K562 (cell line): ENCODE measurements at regions not wholly inside any gene's neighbourhood (a gene's known extent, or its start where the extent isn't known, plus 50 kb on each side); places are given as distances from the start of the nearest gene placed in this dataset.

Experiments used
- ATAC-seq: fragments of 200-7000 bp; cut with Tn5 transposase; 3 replicates; pipeline ENCODE4 v1.9.1; 2020; ENCODE audit warnings: moderate library complexity
- BruUV-seq: library from RNA; stranded (reverse); fragments of 400-500 nt; replicated peaks from 2 replicates; lab custom pipeline; 2021; lab: Mats Ljungman, UMichigan
- CTCF ChIA-PET: fragments of 300-600 bp; formaldehyde crosslinking; extraction: SDS; loops from one replicate; lab custom pipeline; 2021; ENCODE audit warnings: low intra/inter-chr PET ratio; lab: Yijun Ruan, JAX
- POLR2A ChIA-PET: fragments of 300-600, 350-650 bp; sonication (Branson Sonifier 250); formaldehyde crosslinking; extraction: SDS; loops from one replicate; lab custom pipeline; 2021; ENCODE audit warnings: antibody characterized with exemption, inconsistent platforms; lab: Yijun Ruan, JAX
- DNase-seq, 4 experiments: peaks; one replicate each; pipeline versions ENCODE4 v3.0.0 to v3.0.0-alpha.2; 2011 to 2018; ENCODE audit warnings: low spot score in 3 of 4, mixed read lengths in 3 of 4; ENCODE audit errors: extremely low read depth in 1 of 4
- FAIRE-seq: peaks from 2 replicates; lab custom pipeline; 2011; peaks lifted over from hg19 to GRCh38; lab: Jason Lieb, UNC
- H2AFZ ChIP-seq: 2 replicates; pipeline ENCODE4 v1.6.0; 2011; ENCODE audit warnings: low read depth, low read length, control low read depth, inconsistent platforms
- H3K27ac ChIP-seq: fragments of 200-600 bp; 3 replicates; pipeline ENCODE4 v1.8.0; 2011; ENCODE audit warnings: low read depth, mild to moderate bottlenecking, control low read depth, inconsistent platforms, low read length, moderate library complexity, mixed read lengths; ENCODE audit errors: extremely low read depth
- H3K27me3 ChIP-seq, 2 experiments: fragments of 300-600 bp in 1 of 2; 2 replicates in 1 of 2; 3 replicates in 1 of 2; pipeline versions ENCODE4 v1.6.0 to v1.8.0; 2011; ENCODE audit warnings: inconsistent platforms in 2 of 2, low read length in 2 of 2, mild to moderate bottlenecking in 1 of 2, mixed read lengths in 1 of 2, moderate library complexity in 1 of 2; ENCODE audit not compliant: control insufficient read depth in 2 of 2, insufficient read depth in 2 of 2
- H3K36me3 ChIP-seq: fragments of 300-600 bp; 3 replicates; pipeline ENCODE4 v1.8.0; 2011; ENCODE audit warnings: mild to moderate bottlenecking, low read length, inconsistent platforms; ENCODE audit not compliant: control insufficient read depth, insufficient read depth
- H3K4me1 ChIP-seq, 2 experiments: fragments of 200-600 bp in 1 of 2; replicated peaks in 1 of 2; 2 replicates in 1 of 2; 3 replicates in 1 of 2; pipeline versions ENCODE4 v1.5.1 to v1.8.0; 2011; ENCODE audit warnings: inconsistent platforms in 2 of 2, low read length in 2 of 2, mild to moderate bottlenecking in 1 of 2, mixed read lengths in 1 of 2, moderate library complexity in 1 of 2; ENCODE audit not compliant: control insufficient read depth in 2 of 2, insufficient read depth in 2 of 2
- H3K4me2 ChIP-seq: 2 replicates; pipeline ENCODE4 v1.6.1; 2011; ENCODE audit warnings: low read length, control low read depth, inconsistent platforms, mixed read lengths; ENCODE audit not compliant: insufficient read depth
- H3K4me3 ChIP-seq: fragments of 200-600 bp; sonication (generic), shearing (Covaris generic); 2 replicates; pipeline ENCODE4 v1.5.1; 2016; ENCODE audit warnings: control low read depth, inconsistent platforms
- H3K79me2 ChIP-seq: fragments of 200-600 bp; 3 replicates; pipeline ENCODE4 v1.8.0; 2011; ENCODE audit warnings: low read length, inconsistent platforms; ENCODE audit not compliant: control insufficient read depth, insufficient read depth
- H3K9ac ChIP-seq, 2 experiments: 2 replicates each; pipeline versions ENCODE4 v1.6.0 to v1.6.1; 2011; ENCODE audit warnings: low read depth in 2 of 2, low read length in 2 of 2, control low read depth in 1 of 2, inconsistent platforms in 1 of 2, mild to moderate bottlenecking in 1 of 2, mixed read lengths in 1 of 2; ENCODE audit not compliant: insufficient read depth in 1 of 2
- H3K9me1 ChIP-seq: one replicate; pipeline ENCODE4 v1.6.0; 2011; ENCODE audit warnings: inconsistent platforms, mild to moderate bottlenecking, low read length, moderate library complexity; ENCODE audit not compliant: control insufficient read depth, insufficient read depth
- H3K9me3 ChIP-seq: replicated peaks from 2 replicates; pipeline ENCODE4 v1.5.1; 2011; ENCODE audit warnings: low read depth, low read length, inconsistent platforms; ENCODE audit not compliant: control insufficient read depth, insufficient read depth
- H4K20me1 ChIP-seq: replicated peaks from 2 replicates; pipeline ENCODE4 v1.6.1; 2011; ENCODE audit warnings: low read length, inconsistent platforms, mixed read lengths; ENCODE audit not compliant: control insufficient read depth, insufficient read depth
- ASH1L ChIP-seq: fragments of 450-650 bp; IDR thresholded peaks from 2 replicates; pipeline ENCODE4 v1.6.1; 2018; ENCODE audit warnings: borderline replicate concordance, mild to moderate bottlenecking, low read depth; ENCODE audit not compliant: partially characterized antibody
- BRF1 ChIP-seq: IDR thresholded peaks from 3 replicates; pipeline ENCODE4 v1.6.1; 2011; ENCODE audit warnings: borderline replicate concordance, mild to moderate bottlenecking; ENCODE audit not compliant: insufficient read length; ENCODE audit errors: extremely low read depth
- ZBTB7A ChIP-seq: IDR thresholded peaks from 2 replicates; pipeline ENCODE4 v1.6.1; 2011; ENCODE audit warnings: low read depth, mild to moderate bottlenecking, low read length, moderate library complexity, borderline replicate concordance; ENCODE audit not compliant: control insufficient read depth
- WGBS: fragments of 100-300 bp; shearing (Covaris generic); methylation state at CpG from one replicate; pipeline ENCODE4 v1.1.6; 2016; ENCODE audit warnings: low coverage, mixed read lengths; ENCODE audit not compliant: insufficient coverage; ENCODE audit errors: missing lambda C conversion rate; 5-methylcytosine and 5-hydroxymethylcytosine counted together
- in situ Hi-C: fragments of 300-500 bp; cut with MboI; formaldehyde crosslinking; loops from 4 replicates; pipeline ENCODE4 v1.15.0; 2018; ENCODE audit warnings: inconsistent platforms, mixed read lengths
- intact Hi-C: fragments of 100-400 bp; cut with micrococcal nuclease; formaldehyde crosslinking; loops from 2 replicates; pipeline ENCODE4 v1.14.2; 2022
- TF ChIP-seq, protein P1 (sequence below): fragments of 450-650 bp; IDR thresholded peaks from 2 replicates; pipeline ENCODE4 v1.6.1; 2014; ENCODE audit warnings: low read depth, mild to moderate bottlenecking, moderate library complexity, borderline replicate concordance
- TF ChIP-seq, protein P2 (sequence below): fragments of 200-800 bp; sonication (Bioruptor generic); IDR thresholded peaks from 2 replicates; pipeline ENCODE4 v1.6.1; 2016; ENCODE audit warnings: missing genetic modification characterization, missing compliant biosample characterization
- TF ChIP-seq, protein P3 (sequence below): IDR thresholded peaks from 2 replicates; pipeline ENCODE4 v1.6.1; 2011; ENCODE audit warnings: borderline replicate concordance, low read depth, mild to moderate bottlenecking, moderate library complexity, low read length; ENCODE audit not compliant: insufficient read depth, poor library complexity, severe bottlenecking

DNA sequence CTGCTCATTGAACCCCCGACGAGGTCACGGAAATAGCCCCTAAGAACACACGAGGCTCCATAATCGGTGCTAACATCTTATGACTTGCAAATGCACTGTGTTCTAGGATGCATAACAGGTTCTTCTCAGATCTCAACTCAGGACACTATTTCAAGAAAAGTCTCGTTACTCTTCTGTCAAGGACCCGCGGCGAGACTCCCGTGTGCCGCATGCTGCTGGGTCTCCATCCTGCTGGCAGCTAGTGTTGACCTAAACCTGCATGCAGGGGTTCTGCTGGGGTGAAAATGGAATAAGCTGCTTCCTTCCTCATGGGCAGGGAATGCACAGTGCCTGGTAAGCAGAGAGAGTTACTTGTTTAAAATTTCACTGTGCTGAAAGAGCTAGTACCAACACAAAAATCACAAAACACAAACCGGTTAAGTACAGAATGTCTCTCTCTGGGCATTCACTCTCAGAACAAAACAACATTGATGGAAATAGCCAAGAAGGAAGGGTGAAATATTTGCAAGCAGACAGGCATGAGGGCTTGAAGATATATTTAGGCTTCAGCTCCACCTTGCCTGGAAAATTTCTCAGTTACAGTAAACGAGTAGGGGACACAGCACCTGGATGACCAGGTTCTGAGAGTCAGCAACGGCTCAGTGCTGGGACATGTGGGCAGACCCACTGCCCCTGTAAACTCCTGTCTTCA lies 416.5 kb downstream of the GADD45G start:
- FAIRE-seq = no peak
- no peaks in the 10 kb centered on the region for H4K20me1 ChIP-seq
- WGBS = 2% methylated on average over 14 of the region's 14 CpGs
- no peaks in the 10 kb centered on the region for H3K9me3 ChIP-seq
- ChIA-PET CTCF (no interaction called here), POLR2A (no interaction called here)
- no peak overlapping the region for H3K4me3 ChIP-seq
- no peaks in the 10 kb centered on the region for H3K36me3 ChIP-seq
- H3K4me2 ChIP-seq = no peak overlapping the region
- no peaks in the 10 kb centered on the region for H3K27me3 ChIP-seq
- H2AFZ ChIP-seq = no peak overlapping the region
- H3K79me2 ChIP-seq = no peaks in the 10 kb centered on the region
- no peak overlapping the region for H3K9ac ChIP-seq
- H3K9me1 ChIP-seq = no peaks in the 10 kb centered on the region
- in situ Hi-C loops = no loop called here
- no peak for TF ChIP-seq ASH1L
- TF ChIP-seq, protein P1, sequence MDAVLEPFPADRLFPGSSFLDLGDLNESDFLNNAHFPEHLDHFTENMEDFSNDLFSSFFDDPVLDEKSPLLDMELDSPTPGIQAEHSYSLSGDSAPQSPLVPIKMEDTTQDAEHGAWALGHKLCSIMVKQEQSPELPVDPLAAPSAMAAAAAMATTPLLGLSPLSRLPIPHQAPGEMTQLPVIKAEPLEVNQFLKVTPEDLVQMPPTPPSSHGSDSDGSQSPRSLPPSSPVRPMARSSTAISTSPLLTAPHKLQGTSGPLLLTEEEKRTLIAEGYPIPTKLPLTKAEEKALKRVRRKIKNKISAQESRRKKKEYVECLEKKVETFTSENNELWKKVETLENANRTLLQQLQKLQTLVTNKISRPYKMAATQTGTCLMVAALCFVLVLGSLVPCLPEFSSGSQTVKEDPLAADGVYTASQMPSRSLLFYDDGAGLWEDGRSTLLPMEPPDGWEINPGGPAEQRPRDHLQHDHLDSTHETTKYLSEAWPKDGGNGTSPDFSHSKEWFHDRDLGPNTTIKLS = no peak
- TF ChIP-seq, protein P2, sequence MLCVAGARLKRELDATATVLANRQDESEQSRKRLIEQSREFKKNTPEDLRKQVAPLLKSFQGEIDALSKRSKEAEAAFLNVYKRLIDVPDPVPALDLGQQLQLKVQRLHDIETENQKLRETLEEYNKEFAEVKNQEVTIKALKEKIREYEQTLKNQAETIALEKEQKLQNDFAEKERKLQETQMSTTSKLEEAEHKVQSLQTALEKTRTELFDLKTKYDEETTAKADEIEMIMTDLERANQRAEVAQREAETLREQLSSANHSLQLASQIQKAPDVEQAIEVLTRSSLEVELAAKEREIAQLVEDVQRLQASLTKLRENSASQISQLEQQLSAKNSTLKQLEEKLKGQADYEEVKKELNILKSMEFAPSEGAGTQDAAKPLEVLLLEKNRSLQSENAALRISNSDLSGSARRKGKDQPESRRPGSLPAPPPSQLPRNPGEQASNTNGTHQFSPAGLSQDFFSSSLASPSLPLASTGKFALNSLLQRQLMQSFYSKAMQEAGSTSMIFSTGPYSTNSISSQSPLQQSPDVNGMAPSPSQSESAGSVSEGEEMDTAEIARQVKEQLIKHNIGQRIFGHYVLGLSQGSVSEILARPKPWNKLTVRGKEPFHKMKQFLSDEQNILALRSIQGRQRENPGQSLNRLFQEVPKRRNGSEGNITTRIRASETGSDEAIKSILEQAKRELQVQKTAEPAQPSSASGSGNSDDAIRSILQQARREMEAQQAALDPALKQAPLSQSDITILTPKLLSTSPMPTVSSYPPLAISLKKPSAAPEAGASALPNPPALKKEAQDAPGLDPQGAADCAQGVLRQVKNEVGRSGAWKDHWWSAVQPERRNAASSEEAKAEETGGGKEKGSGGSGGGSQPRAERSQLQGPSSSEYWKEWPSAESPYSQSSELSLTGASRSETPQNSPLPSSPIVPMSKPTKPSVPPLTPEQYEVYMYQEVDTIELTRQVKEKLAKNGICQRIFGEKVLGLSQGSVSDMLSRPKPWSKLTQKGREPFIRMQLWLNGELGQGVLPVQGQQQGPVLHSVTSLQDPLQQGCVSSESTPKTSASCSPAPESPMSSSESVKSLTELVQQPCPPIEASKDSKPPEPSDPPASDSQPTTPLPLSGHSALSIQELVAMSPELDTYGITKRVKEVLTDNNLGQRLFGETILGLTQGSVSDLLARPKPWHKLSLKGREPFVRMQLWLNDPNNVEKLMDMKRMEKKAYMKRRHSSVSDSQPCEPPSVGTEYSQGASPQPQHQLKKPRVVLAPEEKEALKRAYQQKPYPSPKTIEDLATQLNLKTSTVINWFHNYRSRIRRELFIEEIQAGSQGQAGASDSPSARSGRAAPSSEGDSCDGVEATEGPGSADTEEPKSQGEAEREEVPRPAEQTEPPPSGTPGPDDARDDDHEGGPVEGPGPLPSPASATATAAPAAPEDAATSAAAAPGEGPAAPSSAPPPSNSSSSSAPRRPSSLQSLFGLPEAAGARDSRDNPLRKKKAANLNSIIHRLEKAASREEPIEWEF (CRISPR knock-in tag) = no peak
- no peak for TF ChIP-seq ZBTB7A
- TF ChIP-seq, protein P3, sequence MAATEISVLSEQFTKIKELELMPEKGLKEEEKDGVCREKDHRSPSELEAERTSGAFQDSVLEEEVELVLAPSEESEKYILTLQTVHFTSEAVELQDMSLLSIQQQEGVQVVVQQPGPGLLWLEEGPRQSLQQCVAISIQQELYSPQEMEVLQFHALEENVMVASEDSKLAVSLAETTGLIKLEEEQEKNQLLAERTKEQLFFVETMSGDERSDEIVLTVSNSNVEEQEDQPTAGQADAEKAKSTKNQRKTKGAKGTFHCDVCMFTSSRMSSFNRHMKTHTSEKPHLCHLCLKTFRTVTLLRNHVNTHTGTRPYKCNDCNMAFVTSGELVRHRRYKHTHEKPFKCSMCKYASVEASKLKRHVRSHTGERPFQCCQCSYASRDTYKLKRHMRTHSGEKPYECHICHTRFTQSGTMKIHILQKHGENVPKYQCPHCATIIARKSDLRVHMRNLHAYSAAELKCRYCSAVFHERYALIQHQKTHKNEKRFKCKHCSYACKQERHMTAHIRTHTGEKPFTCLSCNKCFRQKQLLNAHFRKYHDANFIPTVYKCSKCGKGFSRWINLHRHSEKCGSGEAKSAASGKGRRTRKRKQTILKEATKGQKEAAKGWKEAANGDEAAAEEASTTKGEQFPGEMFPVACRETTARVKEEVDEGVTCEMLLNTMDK = no peak
- TF ChIP-seq BRF1 = no peak
- no TSS peak for BruUV-seq
- no peak for DNase-seq
- no peaks in the 10 kb centered on the region for H3K4me1 ChIP-seq
- intact Hi-C loops = no loop called here
- H3K27ac ChIP-seq = no peak overlapping the region
- ATAC-seq = no peak
